Stimulated activated effector memory CD8-positive, alpha-beta T cell treated with anti-CD3 and anti-CD28 coated beads, Interleukin-12 subunit alpha, Interleukin-12 subunit beta, amount 100 ng/mL, for 72 hours (primary cell): ENCODE measurements at regions not wholly inside any gene's neighbourhood (a gene's known extent, or its start where the extent isn't known, plus 50 kb on each side); places are given as distances from the start of the nearest gene placed in this dataset.
A peak's percentile ranks its signal among the peaks of the same experiment; 100 is the strongest.

ENCODE experiments used
- ATAC-seq: fragments of 150-1000 bp; cut with Tn5 transposase; 2 replicates; pipeline ENCODE4 v1.10.0; 2021
- DNase-seq, 2 donors: peaks; one replicate each; pipeline ENCODE4 v3.0.0; 2021 to 2022; ENCODE audit warnings: low spot score in 2 of 2
- H3K27ac Mint-ChIP-seq: one replicate; pipeline ENCODE4 v1.8.0; 2022; ENCODE audit warnings: mild to moderate bottlenecking, mixed read lengths
- H3K36me3 Mint-ChIP-seq: one replicate; pipeline ENCODE4 v1.8.0; 2022; ENCODE audit warnings: mild to moderate bottlenecking, mixed read lengths
- H3K4me1 Mint-ChIP-seq: one replicate; pipeline ENCODE4 v1.8.0; 2022; ENCODE audit warnings: mixed read lengths
- H3K4me3 Mint-ChIP-seq: one replicate; pipeline ENCODE4 v1.8.0; 2022; ENCODE audit warnings: mild to moderate bottlenecking, mixed read lengths
- H3K9me3 Mint-ChIP-seq: one replicate; pipeline ENCODE4 v1.8.0; 2022; ENCODE audit warnings: mixed read lengths

- Mint-ChIP-seq H3K4me3 (peak overlapping the region; percentile 49), H3K4me1 (peaks cover 36% of the 10 kb centered on the region), H3K36me3 (no peaks in the 10 kb centered on the region), H3K27ac (peak overlapping the region; percentile 77), H3K9me3 (no peaks in the 10 kb centered on the region)
- DNase-seq, result no peak
- no peak for ATAC-seq
Observed at GRCh38 chr12:107353312-107353711, 260.0 kb upstream of the CRY1 start.

GRCh38 chr12:107355004-107355565, 261.7 kb upstream of the CRY1 start:
- H3K4me1 Mint-ChIP-seq, result peaks cover 36% of the 10 kb centered on the region
- H3K36me3 Mint-ChIP-seq, result no peaks in the 10 kb centered on the region
- no peak overlapping the region for H3K4me3 Mint-ChIP-seq
- no peaks in the 10 kb centered on the region for H3K9me3 Mint-ChIP-seq
- ATAC-seq, result no peak
- no peak for DNase-seq
- no peak overlapping the region for H3K27ac Mint-ChIP-seq

- Mint-ChIP-seq H3K27ac (no peak overlapping the region), H3K4me1 (peaks cover 39% of the 10 kb centered on the region), H3K4me3 (no peak overlapping the region)
Observed at GRCh38 chr12:107355612-107356011, 262.3 kb upstream of the CRY1 start.

GRCh38 chr12:107356266-107356936, 263.1 kb upstream of the CRY1 start:
- Mint-ChIP-seq H3K36me3 (no peaks in the 10 kb centered on the region), H3K4me3 (no peak overlapping the region), H3K9me3 (no peaks in the 10 kb centered on the region), H3K4me1 (peaks cover 38% of the 10 kb centered on the region), H3K27ac (no peak overlapping the region)
- ATAC-seq, result peak; percentile 76
- DNase-seq, result no peak

More at GRCh38 chr12:107355612-107356011, 262.3 kb upstream of the CRY1 start:
- DNase-seq (no peak), ATAC-seq (no peak)
- no peaks in the 10 kb centered on the region for H3K9me3 Mint-ChIP-seq
- H3K36me3 Mint-ChIP-seq, result no peaks in the 10 kb centered on the region

GRCh38 chr12:107356937-107357295, 263.6 kb upstream of the CRY1 start:
- Mint-ChIP-seq H3K27ac (no peak overlapping the region), H3K4me3 (no peak overlapping the region), H3K9me3 (no peaks in the 10 kb centered on the region), H3K36me3 (no peaks in the 10 kb centered on the region), H3K4me1 (peaks cover 33% of the 10 kb centered on the region)
- DNase-seq (no peak), ATAC-seq (no peak)

GRCh38 chr12:107359382-107359781, 266.0 kb upstream of the CRY1 start:
- Mint-ChIP-seq H3K9me3 (no peaks in the 10 kb centered on the region), H3K27ac (peak overlapping the region; percentile 12), H3K4me1 (peaks cover 19% of the 10 kb centered on the region), H3K4me3 (no peak overlapping the region), H3K36me3 (no peaks in the 10 kb centered on the region)
- ATAC-seq (peak; percentile 87), DNase-seq (no peak)

GRCh38 chr12:107360033-107360432, 266.7 kb upstream of the CRY1 start:
- ATAC-seq, result no peak
- Mint-ChIP-seq H3K36me3 (no peaks in the 10 kb centered on the region), H3K4me1 (peaks cover 19% of the 10 kb centered on the region), H3K9me3 (no peaks in the 10 kb centered on the region), H3K4me3 (no peak overlapping the region), H3K27ac (peak overlapping the region; percentile 12)
- DNase-seq, result no peak

GRCh38 chr12:107360482-107360881, 267.1 kb upstream of the CRY1 start:
- no peaks in the 10 kb centered on the region for H3K9me3 Mint-ChIP-seq
- H3K4me3 Mint-ChIP-seq, result no peak overlapping the region
- H3K4me1 Mint-ChIP-seq, result peaks cover 19% of the 10 kb centered on the region
- DNase-seq (no peak), ATAC-seq (no peak)
- H3K36me3 Mint-ChIP-seq, result no peaks in the 10 kb centered on the region
- no peak overlapping the region for H3K27ac Mint-ChIP-seq

GRCh38 chr12:107361970-107362369, 268.6 kb upstream of the CRY1 start:
- peak; percentile 19 for ATAC-seq
- Mint-ChIP-seq H3K4me1 (peaks cover 9% of the 10 kb centered on the region), H3K9me3 (no peaks in the 10 kb centered on the region), H3K27ac (no peak overlapping the region), H3K36me3 (no peaks in the 10 kb centered on the region), H3K4me3 (no peak overlapping the region)
- DNase-seq, result no peak

- Mint-ChIP-seq H3K4me1 (peaks cover 9% of the 10 kb centered on the region), H3K4me3 (no peak overlapping the region), H3K9me3 (no peaks in the 10 kb centered on the region), H3K27ac (no peak overlapping the region), H3K36me3 (no peaks in the 10 kb centered on the region)
- ATAC-seq (no peak), DNase-seq (no peak)
Observed at GRCh38 chr12:107362960-107363359, 269.6 kb upstream of the CRY1 start.

GRCh38 chr12:107364875-107365518, 271.6 kb upstream of the CRY1 start:
- DNase-seq, result no peak
- no peak for ATAC-seq
- no peaks in the 10 kb centered on the region for H3K36me3 Mint-ChIP-seq
- no peak overlapping the region for H3K27ac Mint-ChIP-seq
- peaks cover 21% of the 10 kb centered on the region for H3K4me1 Mint-ChIP-seq
- no peaks in the 10 kb centered on the region for H3K9me3 Mint-ChIP-seq
- no peak overlapping the region for H3K4me3 Mint-ChIP-seq

GRCh38 chr12:107365703-107366102, 272.4 kb upstream of the CRY1 start:
- ATAC-seq (no peak), DNase-seq (no peak)
- Mint-ChIP-seq H3K4me1 (peaks cover 23% of the 10 kb centered on the region), H3K9me3 (no peaks in the 10 kb centered on the region), H3K27ac (no peak overlapping the region), H3K36me3 (no peaks in the 10 kb centered on the region), H3K4me3 (no peak overlapping the region)

GRCh38 chr12:107366322-107366721, 273.0 kb upstream of the CRY1 start:
- ATAC-seq, result no peak
- DNase-seq, result no peak
- Mint-ChIP-seq H3K4me3 (no peak overlapping the region), H3K27ac (no peak overlapping the region), H3K36me3 (no peaks in the 10 kb centered on the region), H3K4me1 (peaks cover 28% of the 10 kb centered on the region), H3K9me3 (no peaks in the 10 kb centered on the region)

- Mint-ChIP-seq H3K4me1 (peaks cover 50% of the 10 kb centered on the region), H3K27ac (peak overlapping the region; percentile 43)
Observed at GRCh38 chr12:107368586-107368985, 275.2 kb upstream of the CRY1 start.

GRCh38 chr12:107369006-107369405, 275.7 kb upstream of the CRY1 start:
- peak overlapping the region; percentile 43 for H3K27ac Mint-ChIP-seq
- ATAC-seq, result no peak
- H3K4me1 Mint-ChIP-seq, result peaks cover 54% of the 10 kb centered on the region
- no peak for DNase-seq
- no peaks in the 10 kb centered on the region for H3K9me3 Mint-ChIP-seq
- H3K4me3 Mint-ChIP-seq, result peak overlapping the region; percentile 70
- no peaks in the 10 kb centered on the region for H3K36me3 Mint-ChIP-seq

More at GRCh38 chr12:107368586-107368985, 275.2 kb upstream of the CRY1 start:
- Mint-ChIP-seq H3K4me3 (peak overlapping the region; percentile 70), H3K36me3 (no peaks in the 10 kb centered on the region), H3K9me3 (no peaks in the 10 kb centered on the region)
- DNase-seq (peak in 1 of 2 donors; percentile 68), ATAC-seq (peak; percentile 76)

GRCh38 chr12:107369679-107370078, 276.3 kb upstream of the CRY1 start:
- Mint-ChIP-seq H3K4me3 (peak overlapping the region; percentile 70), H3K36me3 (no peaks in the 10 kb centered on the region), H3K9me3 (no peaks in the 10 kb centered on the region), H3K4me1 (peaks cover 60% of the 10 kb centered on the region), H3K27ac (peak overlapping the region; percentile 43)
- DNase-seq (no peak), ATAC-seq (peak; percentile 87)
